Small intestine (tissue), 7 donors: ENCODE measurements at regions not wholly inside any gene's neighbourhood (a gene's known extent, or its start where the extent isn't known, plus 50 kb on each side); places are given as distances from the start of the nearest gene placed in this dataset.

ENCODE experiments used
- DNase-seq, 2 donors: peaks; one replicate each; pipeline versions ENCODE4 v3.0.0 to v3.0.0-alpha.2; 2013
- FAIRE-seq: peaks from 2 replicates; lab custom pipeline; 2012; peaks lifted over from hg19 to GRCh38; lab: Jason Lieb, UNC
- H3K27ac ChIP-seq, 3 donors: one replicate each; pipeline ENCODE4 v1.5.1; 2013; ENCODE audit warnings: low read length in 2 of 3, mild to moderate bottlenecking in 2 of 3, control low read depth in 1 of 3, inconsistent platforms in 1 of 3, low read depth in 1 of 3, moderate library complexity in 1 of 3
- H3K27me3 ChIP-seq, 3 donors: one replicate each; pipeline ENCODE4 v1.6.1; 2013; ENCODE audit warnings: low read length in 3 of 3, inconsistent platforms in 1 of 3; ENCODE audit not compliant: control insufficient read depth in 3 of 3, insufficient read depth in 3 of 3
- H3K36me3 ChIP-seq, 3 donors: one replicate each; pipeline ENCODE4 v1.6.1; 2013; ENCODE audit warnings: low read length in 3 of 3, inconsistent platforms in 1 of 3, low read depth in 1 of 3, mild to moderate bottlenecking in 1 of 3, moderate library complexity in 1 of 3; ENCODE audit not compliant: control insufficient read depth in 3 of 3, insufficient read depth in 2 of 3
- H3K4me1 ChIP-seq, 3 donors: one replicate each; pipeline ENCODE4 v1.6.1; 2013; ENCODE audit warnings: low read length in 2 of 3, inconsistent platforms in 1 of 3, low read depth in 1 of 3, mild to moderate bottlenecking in 1 of 3, moderate library complexity in 1 of 3; ENCODE audit not compliant: control insufficient read depth in 3 of 3, insufficient read depth in 2 of 3
- H3K4me3 ChIP-seq, 3 donors: one replicate each; pipeline ENCODE4 v1.5.1; 2013; ENCODE audit warnings: low read length in 3 of 3, control low read depth in 1 of 3, inconsistent platforms in 1 of 3, low read depth in 1 of 3, mild to moderate bottlenecking in 1 of 3, moderate library complexity in 1 of 3
- H3K9me3 ChIP-seq, 2 donors: one replicate each; pipeline ENCODE4 v1.6.1; 2013; ENCODE audit warnings: low read depth in 1 of 2, low read length in 1 of 2; ENCODE audit not compliant: control insufficient read depth in 2 of 2, insufficient read depth in 1 of 2
- WGBS, 3 donors: extraction: QIAGEN DNeasy Blood & Tissue Kit; methylation state at CpG; one replicate each; pipeline ENCODE4 v1.1.7; 2013; 5-methylcytosine and 5-hydroxymethylcytosine counted together
- donor health status: healthy with polysubstance abuse.
- donor health status: control.
- donor health status: control.
- donor health status: Bipolar disorder and iron deficiency.
- donor health status: healthy.

GRCh38 chr2:76082509-76082908, 371.8 kb upstream of the GCFC2 start:
- WGBS, 3 donors, result 50 to 62% (median 57%) methylated on average over 3 of the region's 3 CpGs
- Histone ChIP-seq H3K9me3 (no peaks in the 10 kb centered on the region), H3K27me3 (no peaks in the 10 kb centered on the region), H3K4me3 (no peak overlapping the region), H3K27ac (no peak overlapping the region), H3K36me3 (no peaks in the 10 kb centered on the region), H3K4me1 (no peaks in the 10 kb centered on the region)
- no peak for DNase-seq
- no peak for FAIRE-seq

- H3K4me3 ChIP-seq, result no peak overlapping the region
- H3K4me1 ChIP-seq, result no peaks in the 10 kb centered on the region
- no peak for FAIRE-seq
- peak in 1 of 2 donors; percentile 1 for DNase-seq
- no peak overlapping the region for H3K27ac ChIP-seq
- H3K27me3 ChIP-seq, result no peaks in the 10 kb centered on the region
- no peaks in the 10 kb centered on the region for H3K9me3 ChIP-seq
- WGBS, 3 donors, result 14 to 25% (median 15%) methylated on average over 2 of the region's 2 CpGs
- no peaks in the 10 kb centered on the region for H3K36me3 ChIP-seq
These were observed 369.4 kb upstream of the GCFC2 start for GRCh38 chr2:76080154-76080553.

GRCh38 chr2:76075126-76075525, 364.4 kb upstream of the GCFC2 start:
- FAIRE-seq, result no peak
- WGBS, 3 donors, result 67 to 80% (median 72%) methylated on average over 1 of the region's 1 CpG
- H3K27me3 ChIP-seq, result no peaks in the 10 kb centered on the region
- H3K4me3 ChIP-seq, result no peak overlapping the region
- H3K36me3 ChIP-seq, result no peaks in the 10 kb centered on the region
- DNase-seq, result no peak
- no peak overlapping the region for H3K27ac ChIP-seq
- H3K9me3 ChIP-seq, result no peaks in the 10 kb centered on the region
- no peaks in the 10 kb centered on the region for H3K4me1 ChIP-seq

GRCh38 chr2:76073992-76074604, 363.4 kb upstream of the GCFC2 start:
- no peak overlapping the region for H3K27ac ChIP-seq
- no peaks in the 10 kb centered on the region for H3K27me3 ChIP-seq
- DNase-seq (no peak), FAIRE-seq (no peak)
- no peaks in the 10 kb centered on the region for H3K36me3 ChIP-seq
- no peaks in the 10 kb centered on the region for H3K4me1 ChIP-seq
- no peaks in the 10 kb centered on the region for H3K9me3 ChIP-seq
- 90 to 93% (median 91%) methylated on average over 3 of the region's 3 CpGs for WGBS, 3 donors
- H3K4me3 ChIP-seq, result no peak overlapping the region

GRCh38 chr2:76050196-76050595, 339.5 kb upstream of the GCFC2 start:
- H3K36me3 ChIP-seq, result no peaks in the 10 kb centered on the region
- no peak overlapping the region for H3K4me3 ChIP-seq
- peaks cover 0 to 5% of the 10 kb centered on the region in 2 donors for H3K9me3 ChIP-seq
- H3K27ac ChIP-seq, result no peak overlapping the region
- no peaks in the 10 kb centered on the region for H3K4me1 ChIP-seq
- WGBS, 3 donors, result 85 to 100% (median 85%) methylated on average over 1 of the region's 1 CpG
- FAIRE-seq (no peak), DNase-seq (no peak)
- H3K27me3 ChIP-seq, result no peaks in the 10 kb centered on the region

GRCh38 chr2:76044701-76045100, 334.0 kb upstream of the GCFC2 start:
- FAIRE-seq, result no peak
- no peaks in the 10 kb centered on the region for H3K27me3 ChIP-seq
- H3K36me3 ChIP-seq, result no peaks in the 10 kb centered on the region
- WGBS, 3 donors, result 23 to 50% (median 40%) methylated on average over 2 of the region's 2 CpGs
- H3K4me3 ChIP-seq, result no peak overlapping the region
- no peak overlapping the region for H3K27ac ChIP-seq
- no peaks in the 10 kb centered on the region for H3K4me1 ChIP-seq
- H3K9me3 ChIP-seq, result no peaks in the 10 kb centered on the region
- DNase-seq, result no peak

- Histone ChIP-seq H3K27ac (no peak overlapping the region), H3K27me3 (no peaks in the 10 kb centered on the region), H3K4me1 (no peaks in the 10 kb centered on the region), H3K9me3 (no peaks in the 10 kb centered on the region), H3K4me3 (no peak overlapping the region), H3K36me3 (no peaks in the 10 kb centered on the region)
- FAIRE-seq (no peak), DNase-seq (no peak)
These were observed 328.8 kb upstream of the GCFC2 start for GRCh38 chr2:76039505-76039904.

- Histone ChIP-seq H3K4me1 (no peaks in the 10 kb centered on the region), H3K27ac (no peak overlapping the region), H3K9me3 (peaks cover 0 to 2% of the 10 kb centered on the region in 2 donors), H3K27me3 (no peaks in the 10 kb centered on the region), H3K4me3 (no peak overlapping the region), H3K36me3 (no peaks in the 10 kb centered on the region)
- no peak for FAIRE-seq
- 90 to 94% (median 90%) methylated on average over 1 of the region's 1 CpG for WGBS, 3 donors
- DNase-seq, result no peak
These were observed 317.0 kb upstream of the GCFC2 start for GRCh38 chr2:76027761-76028160.

GRCh38 chr2:76019128-76019527, 308.4 kb upstream of the GCFC2 start:
- Histone ChIP-seq H3K9me3 (no peaks in the 10 kb centered on the region), H3K4me1 (no peaks in the 10 kb centered on the region), H3K27ac (no peak overlapping the region), H3K4me3 (no peak overlapping the region), H3K27me3 (no peaks in the 10 kb centered on the region), H3K36me3 (no peaks in the 10 kb centered on the region)
- WGBS, 3 donors, result 12 to 44% (median 21%) methylated on average over 2 of the region's 2 CpGs
- FAIRE-seq, result no peak
- peak in 1 of 2 donors; percentile 6 for DNase-seq
